ENCODE measurements at regions not wholly inside any gene's neighbourhood (a gene's known extent, or its start where the extent isn't known, plus 50 kb on each side); places are given as distances from the start of the nearest gene placed in this dataset.

GRCh38 chr13:72217142-72217541 lies 350.1 kb upstream of the DACH1 start:
- DNase-seq = no peak

GRCh38 chr13:72208112-72208645 lies 341.2 kb upstream of the DACH1 start:
- no peak for DNase-seq

- no peak for DNase-seq
These were observed 338.8 kb upstream of the DACH1 start for GRCh38 chr13:72205773-72206172.

- no peak for DNase-seq
These were observed 337.3 kb upstream of the DACH1 start for GRCh38 chr13:72204291-72204690.

GRCh38 chr13:72201726-72202125 lies 334.7 kb upstream of the DACH1 start:
- DNase-seq = no peak

- DNase-seq = no peak
These were observed 332.6 kb upstream of the DACH1 start for GRCh38 chr13:72199640-72200039.

DNA sequence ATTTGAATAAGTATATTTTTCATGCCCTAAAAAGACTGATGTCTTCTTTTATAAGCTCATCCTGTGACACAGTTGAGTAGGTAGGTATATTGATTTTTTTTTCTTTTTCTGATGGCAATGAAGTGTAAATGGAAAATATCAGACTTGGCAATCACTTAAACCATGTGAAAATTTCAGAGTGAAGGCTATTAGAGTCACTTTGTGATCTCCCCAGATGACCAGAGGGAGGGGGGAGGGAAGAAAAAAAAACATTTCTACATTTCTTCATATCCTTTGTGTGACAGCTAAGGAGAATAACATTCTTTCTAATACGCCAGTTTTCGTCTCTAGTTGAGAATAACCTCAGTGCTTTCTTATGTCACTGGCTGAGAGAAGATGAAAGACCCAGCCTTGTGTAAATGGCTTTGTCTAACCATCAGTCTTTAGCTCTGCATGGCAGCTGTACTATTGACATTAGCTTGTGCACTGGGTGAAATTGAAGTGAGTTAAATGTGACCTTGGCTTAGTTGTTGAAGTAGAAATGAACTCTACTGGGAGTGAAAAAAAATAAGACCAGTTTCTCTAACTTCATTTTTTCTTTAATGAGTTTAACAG lies 332.1 kb upstream of the DACH1 start:
- no peak for DNase-seq

- no peak for DNase-seq
These were observed 331.0 kb upstream of the DACH1 start for GRCh38 chr13:72198042-72198441.

DNA sequence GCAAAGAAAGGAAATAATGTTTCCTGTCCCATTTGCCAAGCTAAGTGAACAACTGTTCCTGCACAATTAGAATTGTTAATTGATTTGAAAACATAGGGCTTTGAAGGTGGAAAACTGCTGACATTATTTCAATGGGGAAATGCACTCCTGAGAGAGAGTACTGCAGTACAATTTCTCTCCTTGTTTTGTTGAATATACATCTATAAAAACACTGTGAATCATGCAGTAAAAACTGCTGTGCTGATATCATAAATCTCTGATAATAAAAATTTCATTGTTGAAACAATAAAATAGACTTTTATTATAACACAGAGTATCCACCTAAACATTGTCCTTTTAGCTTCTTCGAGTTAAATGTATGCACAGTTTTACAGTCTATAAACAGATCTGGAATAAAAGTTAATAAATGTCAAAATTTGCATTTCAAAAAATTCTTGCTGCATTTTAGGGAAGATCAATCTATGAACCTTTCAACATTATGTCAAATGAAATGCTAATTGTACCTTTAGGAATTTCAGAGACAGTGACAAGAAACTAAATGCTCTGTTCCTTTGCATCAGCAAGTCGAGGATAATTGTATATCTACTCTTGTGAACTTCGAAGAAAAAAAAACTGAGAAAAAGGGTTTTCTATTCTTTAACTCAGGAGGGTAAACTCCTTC lies 328.2 kb upstream of the DACH1 start:
- DNase-seq = no peak

DNA sequence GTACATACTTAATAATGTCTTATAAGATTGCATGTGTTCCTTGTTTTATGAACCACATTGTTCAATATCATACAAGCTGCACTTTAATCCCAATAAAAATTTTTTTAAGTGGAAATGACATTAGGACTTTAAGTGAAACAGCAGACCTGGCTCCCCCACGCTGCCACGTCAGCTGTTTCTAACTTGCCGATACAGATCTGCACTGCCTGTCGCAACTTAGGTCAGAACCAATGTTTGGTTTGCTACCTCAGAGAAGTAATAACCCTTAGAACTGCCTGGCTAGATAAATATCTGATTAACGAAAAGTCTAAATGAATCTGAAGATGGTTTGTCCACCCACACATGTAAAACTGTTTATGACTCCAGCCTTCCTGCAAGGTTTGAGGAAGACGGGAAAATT lies 327.5 kb upstream of the DACH1 start:
- no peak for DNase-seq

DNA sequence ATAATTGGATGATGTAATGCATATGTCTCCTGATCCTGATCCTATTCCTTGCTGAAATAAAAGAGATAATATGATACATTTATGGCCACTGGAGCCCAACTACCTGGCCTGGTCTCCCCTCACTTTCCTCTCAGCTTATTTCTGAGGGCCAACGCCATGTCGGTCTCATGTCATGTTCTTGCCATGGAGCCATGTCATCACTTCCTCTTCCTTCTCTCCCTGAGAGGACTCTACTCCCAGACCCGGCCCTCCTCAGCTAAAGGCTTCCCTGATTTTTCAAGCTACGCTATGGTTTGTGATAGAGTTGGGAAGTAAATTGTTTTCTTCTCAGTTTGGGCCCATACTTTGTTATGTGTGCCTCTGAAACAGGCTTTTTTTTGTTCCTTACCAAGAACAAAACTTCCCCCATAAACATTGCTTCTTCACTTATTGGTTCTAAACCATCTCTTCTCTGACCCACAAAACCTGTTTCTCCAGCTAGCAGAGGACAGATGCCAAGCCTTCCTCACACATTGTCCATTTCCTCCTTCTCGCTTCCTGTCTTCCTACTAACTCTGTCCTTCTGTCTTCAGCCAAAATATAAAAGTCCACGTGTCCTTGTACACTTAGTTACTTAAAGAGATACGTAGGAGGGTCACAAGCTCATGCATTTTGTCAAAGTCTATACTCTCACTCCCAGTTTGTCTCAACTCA lies 319.9 kb upstream of the DACH1 start:
- no peak for DNase-seq

- DNase-seq = no peak
These were observed 318.8 kb upstream of the DACH1 start for GRCh38 chr13:72185776-72186175.

DNA sequence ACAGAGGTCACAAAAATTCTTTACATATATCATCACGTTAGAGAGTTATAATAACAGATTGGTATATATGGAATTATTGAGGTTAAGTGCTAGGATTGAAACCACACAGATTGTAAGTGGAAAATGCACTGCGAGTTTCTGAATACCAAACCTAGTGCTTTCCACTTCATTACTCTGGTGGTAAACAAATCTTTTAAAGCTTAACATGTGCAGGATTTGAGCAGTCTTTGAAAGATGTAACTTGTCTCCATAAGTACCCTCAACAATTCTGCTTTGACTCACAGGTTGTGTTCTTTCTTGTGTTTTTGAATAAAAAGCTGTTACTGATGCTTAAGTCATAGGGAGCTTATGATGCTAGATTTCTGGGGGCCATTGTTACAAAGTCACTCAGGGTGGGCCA lies 314.7 kb upstream of the DACH1 start:
- DNase-seq = no peak

DNA sequence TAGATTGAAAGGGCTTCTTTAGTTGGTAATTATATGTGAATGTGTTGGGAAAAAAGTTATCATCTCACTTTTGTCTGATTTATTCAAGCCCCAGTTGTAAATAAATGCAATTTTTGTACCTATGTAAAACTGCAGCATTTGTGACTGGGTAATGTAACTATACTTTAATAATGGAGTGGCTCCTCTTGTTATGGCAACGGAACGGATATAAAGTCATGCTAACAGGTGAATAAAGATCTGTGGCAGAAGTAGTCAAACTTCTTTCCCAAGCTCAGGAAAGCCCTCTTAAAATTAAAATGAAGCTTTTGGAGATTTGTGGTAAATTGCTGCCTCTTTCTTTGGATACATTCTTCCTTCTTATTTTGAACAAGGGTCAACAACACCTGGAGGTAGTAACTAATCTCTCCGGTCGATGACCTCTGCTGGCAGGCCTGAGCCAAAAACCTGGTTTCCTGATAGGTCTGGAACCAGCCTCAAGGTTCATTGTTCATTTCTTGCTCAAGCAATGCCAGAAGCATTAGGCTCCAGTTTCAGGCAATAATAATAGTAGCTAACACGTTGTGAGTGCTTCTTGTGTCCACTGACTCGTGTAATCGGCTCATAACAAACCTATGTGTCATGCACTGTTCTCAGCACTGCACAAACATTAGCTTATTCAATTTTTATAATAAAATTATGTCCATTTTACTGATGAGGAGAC lies 313.4 kb upstream of the DACH1 start:
- no peak for DNase-seq

DNA sequence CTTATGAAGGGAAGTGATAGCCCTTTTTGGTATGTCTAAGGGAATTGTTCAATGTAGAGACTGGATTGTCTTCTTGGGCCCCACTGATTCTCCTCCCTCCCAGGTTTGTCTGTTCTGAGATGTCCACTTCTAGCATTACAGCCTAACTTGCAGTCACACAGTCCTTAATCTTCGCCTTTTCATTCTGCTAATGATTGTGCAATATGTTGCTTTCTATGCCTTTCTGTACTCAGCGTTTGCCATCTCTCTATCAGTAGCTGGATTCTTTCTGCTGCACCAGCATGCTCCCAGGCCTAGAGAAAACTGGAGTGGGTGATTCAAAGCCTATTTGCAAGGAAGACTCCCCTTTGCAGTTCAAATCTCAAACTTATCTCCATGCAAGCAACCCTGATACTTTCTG lies 307.5 kb upstream of the DACH1 start:
- no peak for DNase-seq

DNA sequence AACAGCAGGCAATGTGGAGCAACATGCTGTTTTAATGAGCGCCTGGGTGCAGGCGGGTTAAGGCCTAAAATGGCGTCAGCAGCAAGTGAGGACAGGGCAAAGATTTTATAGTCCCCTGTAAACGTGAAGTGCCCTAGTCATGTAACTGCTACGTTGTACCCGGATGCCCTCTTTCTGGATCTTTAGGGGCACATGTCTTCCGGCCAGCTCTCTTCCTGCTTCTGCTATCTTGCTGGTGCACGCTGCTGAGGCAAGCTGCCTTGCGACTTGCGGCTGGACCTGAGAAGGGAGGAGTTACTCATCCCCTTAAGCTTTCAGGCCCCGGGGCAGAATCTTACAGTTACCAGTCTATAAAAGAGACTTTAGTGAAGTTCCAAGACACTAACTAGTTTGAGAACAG lies 303.6 kb upstream of the DACH1 start:
- no peak for DNase-seq

GRCh38 chr13:72168126-72168855 lies 301.3 kb upstream of the DACH1 start:
- no peak for DNase-seq

DNA sequence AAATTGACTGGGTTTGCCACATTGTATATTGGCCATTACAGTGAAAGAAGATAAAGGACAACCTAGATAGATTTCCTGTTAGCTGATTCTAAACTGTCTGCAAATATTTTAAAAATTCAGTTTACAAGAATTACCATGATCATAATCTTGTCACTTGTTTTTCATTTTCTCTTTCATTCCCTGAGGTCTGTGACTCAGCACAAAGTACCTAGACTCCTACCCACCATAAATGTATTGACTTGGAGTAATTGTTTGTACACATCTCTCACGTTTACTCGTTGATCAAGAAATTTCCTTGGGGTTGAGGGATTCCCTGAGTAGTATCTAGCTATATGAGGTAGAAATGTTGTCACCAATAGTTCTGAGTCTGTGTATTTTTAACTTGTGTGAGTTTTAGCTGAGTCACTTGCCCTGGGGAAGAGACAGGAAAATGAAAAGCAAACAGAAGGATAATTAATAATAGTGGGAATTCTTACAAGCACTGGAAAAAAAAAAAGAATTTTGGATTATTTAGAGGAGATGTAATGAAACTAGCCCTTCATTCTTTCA lies 299.2 kb upstream of the DACH1 start:
- no peak for DNase-seq

- DNase-seq = no peak
These were observed 298.3 kb upstream of the DACH1 start for GRCh38 chr13:72165276-72165675.

- DNase-seq = no peak
These were observed 297.8 kb upstream of the DACH1 start for GRCh38 chr13:72164811-72165210.

DNA sequence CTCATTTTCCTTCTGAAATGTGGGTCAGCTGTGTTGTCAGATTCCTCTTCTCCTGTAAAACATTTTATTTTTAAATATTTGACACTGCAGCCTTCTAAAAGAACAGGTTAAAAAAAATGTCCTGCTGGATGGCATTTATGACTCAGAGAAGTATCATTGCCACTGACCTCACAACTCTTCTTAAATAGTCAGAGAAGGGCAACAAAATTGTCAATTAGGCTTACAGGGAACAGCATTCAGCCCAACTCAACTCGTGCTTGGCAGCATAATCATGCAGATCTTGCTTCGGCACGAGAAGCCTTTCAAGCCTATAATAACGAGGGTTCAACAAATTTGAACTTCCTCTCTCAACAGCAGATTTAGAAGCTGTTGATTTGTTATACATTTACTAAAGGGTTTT lies 296.7 kb upstream of the DACH1 start:
- no peak for DNase-seq

DNA sequence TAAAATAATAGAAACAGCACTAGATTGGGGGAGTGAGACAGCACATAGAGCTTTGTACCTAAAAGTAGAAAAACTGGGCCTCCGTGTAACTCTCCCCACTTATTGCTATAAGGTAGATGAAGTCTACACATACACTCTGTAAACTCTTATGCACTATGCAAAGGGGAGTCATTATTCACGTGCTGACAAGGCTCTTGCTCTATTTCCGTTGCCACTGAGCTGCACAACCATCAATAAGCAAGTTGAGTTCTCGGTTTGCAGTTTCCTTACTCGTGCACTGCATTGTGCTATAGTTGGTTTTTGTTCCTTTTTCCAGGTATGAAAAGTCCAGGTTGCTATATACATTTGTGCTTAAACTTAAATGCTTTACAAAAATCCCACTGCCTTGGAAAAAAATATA lies 294.0 kb upstream of the DACH1 start:
- no peak for DNase-seq

DNA sequence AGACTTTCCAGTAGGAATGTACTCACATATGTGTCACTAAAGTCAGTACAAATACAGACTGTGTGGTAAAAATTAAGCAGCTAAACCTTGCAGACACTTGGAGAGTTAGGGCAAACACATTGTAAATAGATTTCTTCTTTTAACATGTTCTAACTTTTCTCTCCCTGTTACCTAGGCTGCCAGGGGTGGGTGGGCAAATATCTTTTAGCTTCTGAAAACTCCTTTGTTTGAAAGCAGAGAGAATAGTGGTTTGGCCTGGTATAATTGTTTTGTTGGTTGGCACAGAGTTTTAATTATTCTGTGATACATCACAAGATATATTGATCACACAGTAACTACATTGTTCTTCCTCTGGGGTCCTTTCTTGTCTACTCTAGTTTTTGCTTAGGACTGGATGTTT lies 289.8 kb upstream of the DACH1 start:
- DNase-seq = no peak

Measured in activated CD4-positive, CD25-positive, alpha-beta regulatory T cell (primary cell).